ENCODE measurements at regions not wholly inside any gene's neighbourhood (a gene's known extent, or its start where the extent isn't known, plus 50 kb on each side); places are given as distances from the start of the nearest gene placed in this dataset.

DNA sequence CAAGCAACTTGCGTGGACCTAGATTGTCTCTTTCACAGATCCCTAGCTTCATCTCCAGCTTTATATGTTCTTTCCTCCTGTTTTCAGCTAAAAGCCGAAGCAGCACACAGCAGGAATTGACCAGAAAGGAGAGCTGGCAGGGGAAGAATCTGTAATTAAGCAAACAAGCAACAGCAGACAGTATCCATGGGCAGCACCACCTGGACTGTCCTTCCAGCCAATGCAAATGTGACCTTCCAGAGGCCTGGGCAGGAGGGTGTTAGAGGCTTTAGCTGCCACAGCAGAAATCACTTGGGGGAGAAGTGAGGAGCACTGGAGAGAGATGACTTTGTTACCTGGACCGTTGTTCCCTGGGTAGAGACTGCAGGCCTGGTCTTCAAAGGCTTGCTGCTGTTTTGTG is 427.6 kb upstream of the GOT2 start:
- TF ChIP-seq, protein P1, sequence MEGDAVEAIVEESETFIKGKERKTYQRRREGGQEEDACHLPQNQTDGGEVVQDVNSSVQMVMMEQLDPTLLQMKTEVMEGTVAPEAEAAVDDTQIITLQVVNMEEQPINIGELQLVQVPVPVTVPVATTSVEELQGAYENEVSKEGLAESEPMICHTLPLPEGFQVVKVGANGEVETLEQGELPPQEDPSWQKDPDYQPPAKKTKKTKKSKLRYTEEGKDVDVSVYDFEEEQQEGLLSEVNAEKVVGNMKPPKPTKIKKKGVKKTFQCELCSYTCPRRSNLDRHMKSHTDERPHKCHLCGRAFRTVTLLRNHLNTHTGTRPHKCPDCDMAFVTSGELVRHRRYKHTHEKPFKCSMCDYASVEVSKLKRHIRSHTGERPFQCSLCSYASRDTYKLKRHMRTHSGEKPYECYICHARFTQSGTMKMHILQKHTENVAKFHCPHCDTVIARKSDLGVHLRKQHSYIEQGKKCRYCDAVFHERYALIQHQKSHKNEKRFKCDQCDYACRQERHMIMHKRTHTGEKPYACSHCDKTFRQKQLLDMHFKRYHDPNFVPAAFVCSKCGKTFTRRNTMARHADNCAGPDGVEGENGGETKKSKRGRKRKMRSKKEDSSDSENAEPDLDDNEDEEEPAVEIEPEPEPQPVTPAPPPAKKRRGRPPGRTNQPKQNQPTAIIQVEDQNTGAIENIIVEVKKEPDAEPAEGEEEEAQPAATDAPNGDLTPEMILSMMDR (IDR thresholded peaks at IDR 0.05; ENCODE audit: low read length) = no peak
- TF ChIP-seq EZH2phosphoT487 (IDR thresholded peaks at IDR 0.05; ENCODE audit: low read length) = no peak
